Fibroblast of villous mesenchyme (primary cell): ENCODE measurements at regions not wholly inside any gene's neighbourhood (a gene's known extent, or its start where the extent isn't known, plus 50 kb on each side); places are given as distances from the start of the nearest gene placed in this dataset.

ENCODE experiments used
- DNase-seq: peaks from one replicate; pipeline ENCODE4 v3.0.0-alpha.2; 2010; ENCODE audit warnings: low read depth
- H3K4me3 ChIP-seq: 2 replicates; pipeline ENCODE4 v1.5.1; 2011; ENCODE audit warnings: low read depth, mild to moderate bottlenecking, low read length
- TF ChIP-seq, protein P1 (sequence below): IDR thresholded peaks from 2 replicates; pipeline ENCODE4 v1.5.1; 2012; ENCODE audit warnings: low read depth, mild to moderate bottlenecking, low read length; ENCODE audit not compliant: insufficient read depth

DNA sequence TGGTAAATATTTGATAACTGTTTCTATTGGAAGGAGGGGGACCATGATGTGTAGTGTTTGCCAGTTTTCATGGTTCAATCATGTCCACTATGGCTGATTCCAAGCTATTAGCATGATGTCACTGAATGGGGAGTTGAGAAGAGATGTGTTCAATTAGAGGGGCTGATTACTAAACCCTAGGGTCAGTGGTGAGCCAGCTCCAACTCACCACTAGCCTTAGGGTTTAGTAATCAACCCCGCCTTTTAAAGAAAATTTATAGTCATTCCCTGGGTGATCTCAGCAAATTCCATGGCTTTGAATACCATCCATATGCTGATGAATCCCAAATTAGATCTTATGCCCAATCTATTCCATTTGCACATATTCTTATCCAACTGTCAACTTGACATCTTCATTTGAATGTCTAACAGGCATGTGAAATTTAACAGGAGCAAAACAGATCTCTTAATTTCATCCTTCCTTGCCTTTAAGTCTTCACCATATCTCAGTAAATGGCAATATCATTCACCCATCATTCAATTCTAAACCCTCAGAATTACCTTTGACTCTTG lies 98.8 kb downstream of the GCNT1 start:
- TF ChIP-seq, protein P1, sequence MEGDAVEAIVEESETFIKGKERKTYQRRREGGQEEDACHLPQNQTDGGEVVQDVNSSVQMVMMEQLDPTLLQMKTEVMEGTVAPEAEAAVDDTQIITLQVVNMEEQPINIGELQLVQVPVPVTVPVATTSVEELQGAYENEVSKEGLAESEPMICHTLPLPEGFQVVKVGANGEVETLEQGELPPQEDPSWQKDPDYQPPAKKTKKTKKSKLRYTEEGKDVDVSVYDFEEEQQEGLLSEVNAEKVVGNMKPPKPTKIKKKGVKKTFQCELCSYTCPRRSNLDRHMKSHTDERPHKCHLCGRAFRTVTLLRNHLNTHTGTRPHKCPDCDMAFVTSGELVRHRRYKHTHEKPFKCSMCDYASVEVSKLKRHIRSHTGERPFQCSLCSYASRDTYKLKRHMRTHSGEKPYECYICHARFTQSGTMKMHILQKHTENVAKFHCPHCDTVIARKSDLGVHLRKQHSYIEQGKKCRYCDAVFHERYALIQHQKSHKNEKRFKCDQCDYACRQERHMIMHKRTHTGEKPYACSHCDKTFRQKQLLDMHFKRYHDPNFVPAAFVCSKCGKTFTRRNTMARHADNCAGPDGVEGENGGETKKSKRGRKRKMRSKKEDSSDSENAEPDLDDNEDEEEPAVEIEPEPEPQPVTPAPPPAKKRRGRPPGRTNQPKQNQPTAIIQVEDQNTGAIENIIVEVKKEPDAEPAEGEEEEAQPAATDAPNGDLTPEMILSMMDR, result no peak
- no peak overlapping the region for H3K4me3 ChIP-seq
- no peak for DNase-seq

DNA sequence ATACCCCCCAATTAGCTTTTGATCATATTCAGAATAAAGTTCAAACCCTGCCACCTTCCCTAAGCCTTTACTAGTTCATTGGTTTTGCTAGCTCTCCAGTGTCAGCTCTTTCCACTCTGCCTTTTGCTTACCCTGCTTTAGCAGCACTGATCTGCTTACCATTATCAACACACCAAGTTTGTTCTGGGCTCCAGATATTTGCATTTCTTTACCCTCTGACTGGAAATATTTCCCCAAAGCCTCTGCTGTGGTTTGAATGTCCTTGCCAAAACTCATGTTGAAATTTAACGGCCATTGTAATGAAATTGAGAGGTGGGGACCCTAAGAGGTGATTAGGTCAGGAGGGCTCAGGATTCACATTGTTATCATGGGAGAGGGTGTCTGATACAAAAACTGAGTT lies 99.5 kb downstream of the GCNT1 start:
- TF ChIP-seq, protein P1, result no peak
- H3K4me3 ChIP-seq, result no peak overlapping the region
- DNase-seq, result peak; percentile 60

DNA sequence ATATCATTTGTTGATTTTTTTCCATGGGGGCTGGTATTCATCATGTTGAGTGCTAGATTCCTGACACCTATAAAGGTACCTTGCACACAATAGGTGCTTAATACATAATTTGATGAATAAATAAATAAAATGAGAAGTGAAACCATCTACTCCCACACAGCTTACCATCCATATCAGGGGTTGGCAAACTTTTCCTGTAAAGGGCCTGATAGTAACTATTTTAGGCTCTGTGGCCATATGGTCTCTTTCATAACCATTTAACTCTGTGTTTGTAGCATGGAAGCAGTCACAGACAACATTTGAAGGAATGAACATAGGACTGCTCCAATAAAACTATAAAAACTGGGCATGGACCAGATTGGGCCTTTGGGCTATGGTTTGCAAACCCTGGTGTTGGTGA lies 100.3 kb downstream of the GCNT1 start:
- TF ChIP-seq, protein P1, result no peak
- DNase-seq, result peak; percentile 43
- no peak overlapping the region for H3K4me3 ChIP-seq

DNA sequence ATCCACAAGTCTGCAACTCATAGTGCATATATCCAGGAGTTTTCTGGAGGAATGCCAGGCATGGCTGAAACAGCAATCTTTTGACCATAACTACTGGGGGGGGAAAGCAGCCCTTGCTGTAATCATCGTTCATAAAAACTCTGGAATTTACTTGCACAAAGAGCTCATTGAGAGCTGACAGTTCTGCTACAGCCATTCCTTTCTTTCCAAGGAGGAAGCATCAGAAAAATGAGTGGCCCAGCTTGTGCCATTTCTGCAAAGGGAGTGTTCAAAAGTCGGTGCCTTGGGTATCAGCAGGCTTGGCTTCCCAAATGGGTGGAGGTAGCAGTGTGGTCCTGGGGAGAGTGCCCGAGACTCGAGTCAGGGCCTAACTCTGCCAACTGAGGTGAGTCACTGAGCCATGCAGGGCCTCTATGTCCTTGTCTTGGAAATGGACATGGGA lies 101.5 kb downstream of the GCNT1 start:
- DNase-seq, result peak; percentile 85
- TF ChIP-seq, protein P1, result no peak
- no peak overlapping the region for H3K4me3 ChIP-seq

DNA sequence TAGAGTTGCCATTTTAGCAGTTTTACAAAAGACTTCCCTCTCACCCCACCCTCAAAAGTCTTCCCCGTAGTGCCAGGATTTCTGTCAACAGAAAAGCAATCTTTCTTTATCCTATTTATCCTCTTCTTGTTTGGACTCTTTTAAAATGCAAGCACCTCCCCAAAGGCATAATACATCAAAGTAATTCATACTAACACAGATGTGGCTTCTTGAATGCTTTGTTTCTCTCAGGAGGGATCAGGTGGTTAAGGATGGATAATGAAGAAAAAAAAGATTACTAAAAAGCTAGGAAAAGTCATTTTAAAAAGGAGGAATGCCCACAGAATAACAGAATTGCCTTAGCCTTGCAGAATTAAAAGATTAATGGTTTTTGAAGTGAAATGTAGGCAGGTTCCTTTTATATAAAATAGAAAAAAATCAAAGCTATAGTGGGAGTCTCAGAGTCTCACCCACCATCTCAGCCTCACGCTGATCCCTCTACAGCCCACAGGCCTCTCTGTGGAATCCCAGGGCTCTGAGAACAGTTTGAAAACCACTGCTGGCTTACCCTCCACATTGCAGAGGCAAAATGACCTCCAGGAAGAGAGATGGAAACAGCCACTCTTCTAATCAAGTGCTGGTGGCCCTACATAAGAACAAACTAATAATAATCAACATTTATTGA lies 102.2 kb downstream of the GCNT1 start:
- DNase-seq, result no peak
- H3K4me3 ChIP-seq, result no peak overlapping the region
- TF ChIP-seq, protein P1, result no peak
